Adipocyte (in vitro differentiated cells): ENCODE measurements at regions not wholly inside any gene's neighbourhood (a gene's known extent, or its start where the extent isn't known, plus 50 kb on each side); places are given as distances from the start of the nearest gene placed in this dataset.

Experiments used
- DNase-seq: peaks from one replicate; pipeline ENCODE4 v3.0.0-alpha.2; 2015; ENCODE audit warnings: low read depth
- H3K27me3 ChIP-seq: replicated peaks from 2 replicates; pipeline ENCODE4 v1.7.0; 2013; ENCODE audit warnings: mild to moderate bottlenecking, low read length, moderate library complexity; ENCODE audit not compliant: control insufficient read depth, insufficient read depth
- H3K36me3 ChIP-seq: 2 replicates; pipeline ENCODE4 v1.7.0; 2013; ENCODE audit warnings: low read length, mild to moderate bottlenecking, moderate library complexity; ENCODE audit not compliant: control insufficient read depth, insufficient read depth, severe bottlenecking
- H3K4me1 ChIP-seq: 2 replicates; pipeline ENCODE4 v1.7.0; 2013; ENCODE audit warnings: mild to moderate bottlenecking, low read length, moderate library complexity; ENCODE audit not compliant: control insufficient read depth, insufficient read depth
- H3K4me3 ChIP-seq: 2 replicates; pipeline ENCODE4 v1.7.0; 2013; ENCODE audit warnings: mild to moderate bottlenecking, low read length, moderate library complexity
- H3K9ac ChIP-seq: 2 replicates; pipeline ENCODE4 v1.7.0; 2013; ENCODE audit warnings: mild to moderate bottlenecking, low read length, moderate library complexity
- H3K9me3 ChIP-seq: 2 replicates; pipeline ENCODE4 v1.7.0; 2013; ENCODE audit warnings: mild to moderate bottlenecking, low read length, moderate library complexity; ENCODE audit not compliant: control insufficient read depth

GRCh38 chr11:104219096-104219495 is 55.1 kb upstream of the PDGFD start:
- H3K36me3 ChIP-seq, result no peaks in the 10 kb centered on the region
- no peak overlapping the region for H3K4me3 ChIP-seq
- no peak for DNase-seq
- no peak overlapping the region for H3K9ac ChIP-seq
- H3K9me3 ChIP-seq, result peaks cover 12% of the 10 kb centered on the region
- no peaks in the 10 kb centered on the region for H3K4me1 ChIP-seq
- no peaks in the 10 kb centered on the region for H3K27me3 ChIP-seq

- no peaks in the 10 kb centered on the region for H3K27me3 ChIP-seq
- H3K4me3 ChIP-seq, result no peak overlapping the region
Measured at GRCh38 chr11:104214517-104214916, 50.6 kb upstream of the PDGFD start.

More at GRCh38 chr11:104214517-104214916, 50.6 kb upstream of the PDGFD start:
- no peak overlapping the region for H3K9ac ChIP-seq
- H3K4me1 ChIP-seq, result no peaks in the 10 kb centered on the region
- H3K9me3 ChIP-seq, result peaks cover 18% of the 10 kb centered on the region
- no peaks in the 10 kb centered on the region for H3K36me3 ChIP-seq
- no peak for DNase-seq
